Lower lobe of right lung (tissue), 2 donors: ENCODE measurements at regions not wholly inside any gene's neighbourhood (a gene's known extent, or its start where the extent isn't known, plus 50 kb on each side); places are given as distances from the start of the nearest gene placed in this dataset.

ENCODE experiments used
- ATAC-seq, 2 donors: fragments of 200-7000 bp; cut with Tn5 transposase; one replicate each; pipeline ENCODE4 v1.9.1; 2020 to 2022; ENCODE audit warnings: mild to moderate bottlenecking in 2 of 2, moderate library complexity in 2 of 2
- DNase-seq: peaks from one replicate; pipeline ENCODE4 v3.0.0-alpha.2; 2020
- H3K27ac ChIP-seq: fragments of 200-600 bp; one replicate; pipeline ENCODE4 v1.8.0; 2022
- H3K27me3 ChIP-seq: fragments of 200-600 bp; one replicate; pipeline ENCODE4 v1.8.0; 2022; ENCODE audit warnings: low read depth
- H3K36me3 ChIP-seq: fragments of 200-600 bp; one replicate; pipeline ENCODE4 v1.8.0; 2022; ENCODE audit warnings: mild to moderate bottlenecking
- H3K4me1 ChIP-seq: fragments of 200-600 bp; one replicate; pipeline ENCODE4 v1.8.0; 2022
- H3K4me3 ChIP-seq: fragments of 200-600 bp; one replicate; pipeline ENCODE4 v1.8.0; 2022; ENCODE audit warnings: mild to moderate bottlenecking
- H3K9me3 ChIP-seq: fragments of 200-600 bp; one replicate; pipeline ENCODE4 v1.8.0; 2022
- intact Hi-C: fragments of 100-400 bp; cut with DNase I; formaldehyde crosslinking; loops from one replicate; pipeline ENCODE4 v1.11.0; 2022
- TF ChIP-seq, protein P1 (sequence below): fragments of 200-600 bp; IDR thresholded peaks from one replicate; pipeline ENCODE4 v1.8.0; 2022; ENCODE audit warnings: antibody characterized with exemption, mild to moderate bottlenecking
- donor health status: DM: no; HTN: yes; CAD: no; lungs with severe emphysema.

GRCh38 chr15:38048001-38048455 is 113.6 kb downstream of the TMCO5A start:
- Histone ChIP-seq H3K4me1 (peaks cover 5% of the 10 kb centered on the region), H3K27ac (no peak overlapping the region), H3K27me3 (no peaks in the 10 kb centered on the region), H3K9me3 (no peaks in the 10 kb centered on the region), H3K36me3 (no peaks in the 10 kb centered on the region), H3K4me3 (no peak overlapping the region)
- intact Hi-C loops = no loop called here
- no peak for DNase-seq
- TF ChIP-seq, protein P1, sequence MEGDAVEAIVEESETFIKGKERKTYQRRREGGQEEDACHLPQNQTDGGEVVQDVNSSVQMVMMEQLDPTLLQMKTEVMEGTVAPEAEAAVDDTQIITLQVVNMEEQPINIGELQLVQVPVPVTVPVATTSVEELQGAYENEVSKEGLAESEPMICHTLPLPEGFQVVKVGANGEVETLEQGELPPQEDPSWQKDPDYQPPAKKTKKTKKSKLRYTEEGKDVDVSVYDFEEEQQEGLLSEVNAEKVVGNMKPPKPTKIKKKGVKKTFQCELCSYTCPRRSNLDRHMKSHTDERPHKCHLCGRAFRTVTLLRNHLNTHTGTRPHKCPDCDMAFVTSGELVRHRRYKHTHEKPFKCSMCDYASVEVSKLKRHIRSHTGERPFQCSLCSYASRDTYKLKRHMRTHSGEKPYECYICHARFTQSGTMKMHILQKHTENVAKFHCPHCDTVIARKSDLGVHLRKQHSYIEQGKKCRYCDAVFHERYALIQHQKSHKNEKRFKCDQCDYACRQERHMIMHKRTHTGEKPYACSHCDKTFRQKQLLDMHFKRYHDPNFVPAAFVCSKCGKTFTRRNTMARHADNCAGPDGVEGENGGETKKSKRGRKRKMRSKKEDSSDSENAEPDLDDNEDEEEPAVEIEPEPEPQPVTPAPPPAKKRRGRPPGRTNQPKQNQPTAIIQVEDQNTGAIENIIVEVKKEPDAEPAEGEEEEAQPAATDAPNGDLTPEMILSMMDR = no peak
- ATAC-seq = no peak

GRCh38 chr15:38049891-38050290 is 115.5 kb downstream of the TMCO5A start:
- DNase-seq = no peak
- peak overlapping the region; percentile 2 for H3K27ac ChIP-seq
- ATAC-seq = peak in 1 of 2 donors; percentile 28
- H3K9me3 ChIP-seq = no peaks in the 10 kb centered on the region
- no peaks in the 10 kb centered on the region for H3K4me1 ChIP-seq
- no peaks in the 10 kb centered on the region for H3K36me3 ChIP-seq
- H3K4me3 ChIP-seq = no peak overlapping the region
- no peaks in the 10 kb centered on the region for H3K27me3 ChIP-seq
- intact Hi-C loops = no loop called here
- TF ChIP-seq, protein P1 = no peak

- TF ChIP-seq, protein P1 = no peak
- peak; percentile 62 to 75 for ATAC-seq
- Histone ChIP-seq H3K36me3 (no peaks in the 10 kb centered on the region), H3K27me3 (no peaks in the 10 kb centered on the region), H3K9me3 (no peaks in the 10 kb centered on the region), H3K27ac (peak overlapping the region; percentile 2), H3K4me3 (no peak overlapping the region), H3K4me1 (no peaks in the 10 kb centered on the region)
- intact Hi-C loops = no loop called here
- DNase-seq = no peak
Measured at GRCh38 chr15:38050529-38051448, 116.3 kb downstream of the TMCO5A start.

- Histone ChIP-seq H3K36me3 (no peaks in the 10 kb centered on the region), H3K9me3 (no peaks in the 10 kb centered on the region), H3K4me1 (no peaks in the 10 kb centered on the region), H3K27me3 (no peaks in the 10 kb centered on the region), H3K4me3 (no peak overlapping the region), H3K27ac (peak overlapping the region; percentile 20)
- intact Hi-C loops = no loop called here
- ATAC-seq = peak; percentile 19 to 30
- TF ChIP-seq, protein P1 = no peak
- DNase-seq = no peak
Measured at GRCh38 chr15:38053205-38053604, 118.8 kb downstream of the TMCO5A start.

DNA sequence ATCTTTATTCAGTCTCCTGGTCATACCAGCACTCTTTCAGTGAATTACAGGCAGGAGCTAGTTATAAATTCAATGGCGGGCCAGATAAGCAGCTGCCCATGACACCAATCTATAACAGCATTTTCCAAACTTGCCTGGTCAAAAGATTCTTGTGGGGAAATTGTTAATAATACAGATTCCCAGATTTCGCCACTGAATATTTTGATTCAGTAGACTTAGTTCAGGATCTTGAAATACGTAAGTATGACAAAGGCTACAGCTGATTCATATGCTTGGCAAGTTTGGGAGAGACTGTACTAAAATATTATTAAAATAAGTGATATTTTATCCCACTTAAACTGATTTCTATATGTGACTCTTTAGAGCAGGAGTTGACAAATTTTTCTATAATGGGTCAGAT is 119.3 kb downstream of the TMCO5A start:
- Histone ChIP-seq H3K4me1 (no peaks in the 10 kb centered on the region), H3K4me3 (no peak overlapping the region), H3K36me3 (no peaks in the 10 kb centered on the region), H3K27ac (no peak overlapping the region), H3K27me3 (no peaks in the 10 kb centered on the region), H3K9me3 (no peaks in the 10 kb centered on the region)
- ATAC-seq = no peak
- DNase-seq = no peak
- intact Hi-C loops = no loop called here
- TF ChIP-seq, protein P1 = no peak
